ENCODE measurements at regions not wholly inside any gene's neighbourhood (a gene's known extent, or its start where the extent isn't known, plus 50 kb on each side); places are given as distances from the start of the nearest gene placed in this dataset.
"Not testable (repeated sequence)": the region's sequence is repeated elsewhere in the genome, so short reads cannot be mapped to it uniquely, and the experiment has no call there.

DNA sequence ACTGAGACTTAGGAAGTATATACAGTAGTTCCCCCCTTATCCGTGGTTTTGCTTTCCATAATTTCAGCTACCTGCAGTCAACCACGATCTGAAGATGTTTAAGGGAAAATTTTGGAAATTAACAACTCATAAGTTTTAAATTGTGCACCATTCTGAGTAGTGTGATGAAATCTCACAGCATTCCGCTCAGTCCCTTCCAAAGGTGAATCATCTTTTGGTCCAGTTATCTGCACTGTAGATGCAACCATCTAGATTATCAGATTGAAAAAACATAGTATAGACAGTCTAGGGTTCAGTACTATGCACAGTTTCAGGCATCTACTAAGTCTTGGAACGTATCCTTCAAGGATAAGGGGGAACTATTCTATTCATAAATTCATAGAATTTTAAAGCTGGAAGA, 109.0 kb downstream of the ANXA3 start:
- DNase-seq (ENCODE audit: low read depth in 2 of 3, low spot score in 1 of 3) = no peak

DNA sequence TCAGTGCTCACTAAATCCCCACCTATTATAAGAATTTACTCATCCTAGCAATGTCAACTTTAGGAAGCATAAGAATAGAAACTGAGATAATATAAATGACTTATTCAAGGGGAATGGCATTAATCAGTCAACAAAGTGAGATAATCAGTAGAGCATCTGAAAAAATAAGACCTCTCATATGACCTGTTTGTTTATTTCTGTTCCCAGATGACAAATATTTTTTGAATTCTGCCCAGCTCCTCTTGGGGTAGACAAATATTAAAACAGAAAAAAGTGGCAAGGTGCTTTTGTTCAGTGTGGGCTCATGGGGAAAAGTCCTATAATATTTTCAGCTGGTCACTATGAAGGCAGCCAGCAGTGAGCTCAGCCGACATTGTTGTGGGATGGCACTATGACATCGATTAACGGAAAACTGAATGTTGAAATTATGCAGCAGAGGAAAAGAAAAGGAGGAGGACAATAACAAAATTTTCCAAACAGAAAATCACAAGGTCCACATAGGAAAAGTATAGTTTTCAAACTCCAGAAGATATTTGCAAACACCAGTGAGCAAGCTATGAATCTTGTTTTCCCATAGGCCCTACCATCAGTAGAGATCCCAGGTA, 109.6 kb downstream of the ANXA3 start:
- no peak for DNase-seq (ENCODE audit: low read depth in 2 of 3, low spot score in 1 of 3)

DNA sequence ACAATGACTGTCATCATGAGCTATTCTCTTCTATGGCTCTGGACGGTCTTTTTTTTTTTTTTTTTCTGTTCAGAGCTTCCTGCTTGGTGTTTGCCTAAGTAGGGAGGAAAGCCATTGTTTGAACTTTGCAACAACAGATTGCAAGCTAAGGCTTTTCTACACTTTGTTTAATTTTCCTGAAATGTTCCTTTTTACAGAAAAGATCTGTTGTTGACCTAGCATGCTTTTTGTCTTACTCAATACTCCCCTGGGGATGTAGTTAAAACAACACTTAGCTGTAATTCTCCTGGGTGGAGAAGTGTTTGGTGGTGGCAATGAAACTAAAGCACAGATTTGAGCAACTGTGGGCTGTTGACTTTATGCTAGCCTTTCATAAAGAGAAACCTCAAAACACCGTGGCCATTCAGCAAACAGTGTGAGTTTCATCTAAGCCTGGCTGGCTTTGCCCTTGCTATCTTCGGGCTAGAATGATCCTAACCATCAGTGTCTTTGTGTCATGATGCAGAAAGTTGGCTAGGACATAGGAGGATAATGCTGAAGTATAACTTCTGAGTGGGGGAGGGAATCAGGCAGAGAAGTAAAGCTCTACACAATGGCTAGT, 110.5 kb downstream of the ANXA3 start:
- no peak for DNase-seq (ENCODE audit: low read depth in 2 of 3, low spot score in 1 of 3)

DNA sequence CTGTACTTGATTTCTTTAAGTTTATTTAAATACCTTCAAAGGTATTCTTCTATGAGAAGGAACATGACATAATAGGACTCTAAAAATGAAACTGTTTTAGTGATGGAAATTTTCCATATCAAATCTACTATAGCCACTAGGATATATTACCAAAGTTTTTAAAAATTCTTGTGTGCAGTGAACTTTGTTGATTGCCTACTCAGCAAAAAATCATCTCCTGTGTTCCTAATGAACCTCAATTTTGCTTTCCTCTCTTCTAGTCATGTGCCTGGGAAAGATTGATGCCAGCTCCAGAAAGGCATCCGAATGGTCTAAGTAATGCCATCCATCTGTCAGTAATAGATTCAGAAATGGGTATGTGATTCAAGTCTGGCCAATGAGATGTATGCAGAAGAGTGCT, 111.1 kb downstream of the ANXA3 start:
- no peak for DNase-seq (ENCODE audit: low read depth in 2 of 3, low spot score in 1 of 3)

DNA sequence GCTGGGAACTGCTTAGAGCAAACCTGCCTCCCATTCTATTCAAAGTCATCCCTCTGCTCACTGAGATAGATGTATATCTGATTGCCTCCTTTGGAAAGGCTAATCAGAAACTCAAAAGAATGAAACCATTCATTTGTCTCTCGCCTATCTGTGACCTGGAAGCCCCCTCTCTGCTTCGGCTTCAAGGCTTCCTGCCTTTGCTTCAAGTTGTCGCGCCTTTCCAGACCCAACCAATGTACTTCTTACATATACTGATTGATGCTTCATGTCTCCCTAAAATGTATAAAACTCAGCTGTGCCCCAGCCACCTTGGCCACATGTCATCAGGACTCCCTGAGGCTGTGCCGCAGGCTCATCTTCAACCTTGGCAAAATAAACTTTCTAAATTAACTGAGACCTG, 111.9 kb upstream of the BMP2K start:
- DNase-seq (ENCODE audit: low read depth in 2 of 3, low spot score in 1 of 3) = not testable (repeated sequence)

DNA sequence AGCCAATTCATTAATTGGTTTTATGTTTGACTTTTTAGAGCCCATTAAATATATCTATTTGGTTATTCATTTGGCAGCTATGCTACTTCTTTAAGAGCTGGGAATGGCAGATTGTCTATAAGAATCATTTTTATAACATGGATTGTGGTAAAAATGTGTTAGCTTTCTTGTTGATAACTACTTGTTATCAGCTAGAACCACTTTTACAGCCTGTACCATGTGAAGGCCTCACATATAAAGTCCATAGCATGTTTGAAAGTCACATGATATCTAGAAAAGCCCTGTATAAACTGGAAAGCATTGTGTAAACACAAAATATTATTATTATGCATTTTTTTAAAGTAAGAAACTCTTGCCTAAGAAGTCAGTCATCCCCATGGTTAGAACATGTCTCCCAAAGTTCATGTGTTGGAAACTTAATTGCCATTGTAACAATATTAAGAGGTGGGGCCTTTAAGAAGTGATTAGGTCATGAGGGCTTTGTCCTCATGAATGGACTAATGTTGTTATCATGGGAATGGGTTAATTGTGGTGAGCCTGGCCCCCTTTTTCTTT, 110.9 kb upstream of the BMP2K start:
- DNase-seq (ENCODE audit: low read depth in 2 of 3, low spot score in 1 of 3) = no peak

DNA sequence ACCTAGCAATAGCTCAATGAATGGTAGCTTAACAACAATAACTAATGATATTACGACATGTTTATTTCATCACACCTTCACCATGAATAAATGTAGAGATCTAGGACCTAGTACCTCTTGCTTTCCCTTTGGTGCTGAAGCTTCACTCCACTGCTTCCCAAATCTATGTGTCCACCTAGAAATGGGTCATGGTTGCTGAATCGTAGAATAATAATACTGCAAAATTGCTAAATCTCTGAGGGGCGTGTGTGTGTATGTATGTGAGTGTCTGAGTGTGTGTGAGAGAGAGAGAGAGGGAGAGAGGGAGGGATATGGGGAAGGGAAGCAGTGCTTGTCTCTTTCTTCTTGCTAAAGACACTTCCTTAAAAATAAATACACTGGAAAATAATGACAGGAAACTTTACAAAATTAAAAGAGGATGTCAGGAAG, 109.3 kb upstream of the BMP2K start:
- no peak for DNase-seq (ENCODE audit: low read depth in 2 of 3, low spot score in 1 of 3)

DNA sequence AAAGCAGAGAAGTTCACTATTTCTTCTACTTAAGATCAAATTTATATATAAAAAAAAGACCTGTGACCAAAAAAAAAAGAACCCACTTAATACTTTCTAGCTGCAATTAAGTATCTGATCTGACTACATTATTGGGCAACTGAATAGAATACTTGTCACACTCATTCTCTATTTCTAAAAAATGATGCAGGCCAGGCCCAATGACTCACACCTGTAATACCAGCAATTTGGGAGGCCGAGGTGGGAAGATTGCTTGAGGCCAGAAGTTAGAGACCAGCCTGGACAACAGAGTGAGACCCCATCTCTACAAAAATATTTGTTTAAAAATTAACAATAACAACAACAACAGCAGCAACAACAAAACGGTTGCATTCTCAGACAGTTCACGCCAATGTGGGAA, 108.8 kb upstream of the BMP2K start:
- no peak for DNase-seq (ENCODE audit: low read depth in 2 of 3, low spot score in 1 of 3)

DNA sequence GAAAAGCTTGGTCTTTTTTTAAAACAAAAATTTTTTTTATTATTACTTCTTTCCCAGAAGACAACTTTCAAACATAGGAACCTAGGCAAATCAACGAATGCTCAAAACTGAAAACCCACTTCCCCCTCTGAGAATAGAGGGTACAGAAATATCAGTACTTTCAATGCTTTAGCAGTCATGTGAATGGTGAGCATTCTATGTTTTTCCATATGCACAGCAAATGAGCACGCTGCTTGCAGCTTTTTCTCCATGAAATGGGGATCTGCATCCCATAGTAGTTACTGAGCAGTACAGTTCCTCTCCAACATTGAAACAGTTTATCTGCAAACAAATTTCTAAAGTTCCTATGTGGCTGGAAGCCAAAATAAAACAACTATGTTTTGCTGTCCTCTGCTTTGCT, 108.4 kb upstream of the BMP2K start:
- DNase-seq (ENCODE audit: low read depth in 2 of 3, low spot score in 1 of 3) = no peak

DNA sequence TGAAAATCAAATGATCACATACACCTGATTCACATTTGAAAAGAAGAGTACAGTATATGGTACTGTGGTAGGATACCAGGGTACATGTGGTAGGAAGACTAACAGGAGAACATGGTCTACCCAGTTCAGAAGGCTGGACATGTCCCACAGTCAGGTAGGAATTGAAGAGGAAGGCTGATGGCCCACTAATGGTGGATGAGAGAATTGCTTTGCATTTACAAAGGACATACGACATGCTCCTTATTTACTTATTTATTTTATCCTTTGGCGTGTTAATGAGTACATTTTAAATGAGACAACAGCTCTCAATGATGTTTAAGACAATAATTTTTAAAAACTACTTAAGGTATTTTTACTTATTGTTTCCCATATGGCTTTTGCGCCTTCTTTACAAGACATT, 106.7 kb upstream of the BMP2K start:
- no peak for DNase-seq (ENCODE audit: low read depth in 2 of 3, low spot score in 1 of 3)

DNA sequence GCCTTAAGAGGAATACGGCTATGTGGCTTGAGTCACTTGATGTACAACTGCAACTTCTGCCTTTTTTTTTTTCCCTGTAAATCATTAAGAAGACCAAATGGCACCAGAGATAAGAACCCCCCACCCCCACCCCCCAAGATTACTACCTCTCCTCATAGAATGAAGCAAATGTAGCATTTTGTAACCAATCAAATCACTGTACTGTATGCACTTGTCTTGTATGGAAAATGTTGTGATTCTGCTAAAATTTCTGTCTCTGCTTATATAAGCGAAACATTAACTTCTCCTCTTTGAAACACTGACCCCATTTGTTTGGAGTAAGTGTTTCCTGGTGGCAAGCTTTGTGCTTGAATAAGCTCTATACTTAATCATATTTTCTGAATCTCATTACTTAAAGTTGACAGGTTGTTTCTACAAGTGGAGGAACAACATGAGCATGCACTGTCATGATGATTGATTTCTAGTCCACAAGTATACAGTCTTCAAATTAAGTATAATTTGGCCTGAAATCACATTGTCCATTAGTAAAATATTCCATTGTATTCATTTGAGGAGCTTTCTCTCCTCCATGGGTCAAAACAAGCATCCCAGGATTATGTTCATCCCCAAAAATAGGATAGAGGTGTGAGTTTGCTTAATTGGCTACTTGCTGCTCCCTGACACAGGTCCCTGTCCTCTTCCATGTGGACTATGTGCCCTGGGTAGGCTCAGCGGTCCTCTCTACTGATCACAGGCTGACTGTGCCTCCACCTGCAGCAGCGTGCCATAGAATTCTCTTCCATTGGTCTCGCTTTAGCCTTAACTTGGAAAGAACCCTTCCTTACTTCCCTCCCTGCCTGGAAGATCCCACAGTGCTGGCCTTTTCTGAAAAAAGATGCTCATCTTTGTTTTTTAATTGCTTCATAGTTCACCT, 104.0 kb upstream of the BMP2K start:
- DNase-seq (ENCODE audit: low read depth in 2 of 3, low spot score in 1 of 3) = no peak

DNA sequence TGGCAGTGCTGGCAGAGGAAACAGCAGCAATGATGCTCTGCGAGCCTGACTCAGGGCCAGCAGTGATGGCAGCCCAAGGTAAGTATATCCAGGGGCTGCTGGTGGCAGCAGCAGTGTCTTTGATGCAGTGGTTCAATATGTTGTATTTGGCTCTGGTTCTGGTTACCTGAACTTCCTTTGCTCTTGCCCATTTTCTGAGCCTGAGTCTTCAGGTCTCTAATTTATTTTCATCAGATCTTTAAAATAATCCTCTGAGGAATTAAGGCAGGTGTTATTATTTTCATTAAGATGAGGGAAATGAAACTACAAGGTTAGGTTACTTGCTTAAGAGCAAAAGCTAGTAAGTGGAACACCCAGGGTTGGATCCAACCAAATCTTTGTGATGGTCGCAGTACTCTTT, 102.8 kb upstream of the BMP2K start:
- no peak for DNase-seq (ENCODE audit: low read depth in 2 of 3, low spot score in 1 of 3)

DNA sequence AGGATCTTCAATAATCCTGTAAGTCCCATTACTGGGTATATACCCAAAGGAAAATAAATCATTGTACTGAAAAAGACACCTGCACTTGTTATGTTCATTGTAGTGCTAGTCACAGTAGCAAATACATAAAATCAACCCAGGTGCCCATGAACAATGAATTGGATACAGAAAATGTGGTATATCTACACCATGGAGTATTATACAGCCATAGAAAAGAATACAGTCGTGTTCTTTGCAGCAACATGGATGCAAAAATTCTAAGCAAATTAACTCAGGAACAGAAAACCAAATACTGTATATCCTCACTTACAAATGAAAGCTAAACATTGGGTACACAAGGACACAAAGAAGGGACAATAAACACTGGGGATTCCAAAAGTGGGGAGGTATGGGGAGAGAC, 100.8 kb upstream of the BMP2K start:
- no peak for DNase-seq (ENCODE audit: low read depth in 2 of 3, low spot score in 1 of 3)

DNA sequence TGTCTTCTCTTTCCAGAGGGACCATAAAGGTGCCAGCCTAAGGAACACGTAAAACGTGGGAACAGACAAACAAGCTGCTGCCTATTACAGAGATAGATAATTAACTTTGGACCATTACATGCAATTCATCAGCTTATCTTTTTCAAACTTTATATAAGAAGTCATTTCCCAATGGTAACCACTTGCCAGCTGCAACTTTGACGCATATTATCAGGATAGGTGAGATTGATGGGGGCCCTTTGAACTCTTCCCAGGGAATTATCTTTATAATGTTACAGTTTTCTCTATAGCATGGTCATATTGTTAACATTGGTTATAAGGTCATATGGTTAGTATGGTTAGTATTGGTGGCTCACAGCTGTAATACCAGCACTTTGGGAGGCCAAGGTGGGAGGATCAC, 94.1 kb upstream of the BMP2K start:
- DNase-seq (ENCODE audit: low read depth in 2 of 3, low spot score in 1 of 3) = no peak

DNA sequence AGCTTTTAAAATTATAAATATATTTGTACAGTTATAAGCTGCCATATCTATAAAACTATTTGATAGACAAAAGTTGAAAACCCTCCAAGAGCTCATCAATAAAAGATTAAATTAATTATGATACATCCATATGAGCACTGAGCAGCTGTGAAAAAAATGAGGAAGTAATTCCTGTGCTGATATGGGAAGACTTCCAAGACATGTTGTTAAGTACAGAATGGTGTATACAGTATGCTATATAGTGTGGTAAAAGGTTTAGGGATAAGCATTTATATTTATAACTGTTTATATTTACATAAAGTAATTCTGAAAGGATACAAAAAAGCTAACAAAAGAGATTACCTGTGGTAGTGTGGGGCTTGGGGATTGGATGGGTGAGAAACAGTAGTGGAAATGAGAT, 92.8 kb upstream of the BMP2K start:
- no peak for DNase-seq (ENCODE audit: low read depth in 2 of 3, low spot score in 1 of 3)

DNA sequence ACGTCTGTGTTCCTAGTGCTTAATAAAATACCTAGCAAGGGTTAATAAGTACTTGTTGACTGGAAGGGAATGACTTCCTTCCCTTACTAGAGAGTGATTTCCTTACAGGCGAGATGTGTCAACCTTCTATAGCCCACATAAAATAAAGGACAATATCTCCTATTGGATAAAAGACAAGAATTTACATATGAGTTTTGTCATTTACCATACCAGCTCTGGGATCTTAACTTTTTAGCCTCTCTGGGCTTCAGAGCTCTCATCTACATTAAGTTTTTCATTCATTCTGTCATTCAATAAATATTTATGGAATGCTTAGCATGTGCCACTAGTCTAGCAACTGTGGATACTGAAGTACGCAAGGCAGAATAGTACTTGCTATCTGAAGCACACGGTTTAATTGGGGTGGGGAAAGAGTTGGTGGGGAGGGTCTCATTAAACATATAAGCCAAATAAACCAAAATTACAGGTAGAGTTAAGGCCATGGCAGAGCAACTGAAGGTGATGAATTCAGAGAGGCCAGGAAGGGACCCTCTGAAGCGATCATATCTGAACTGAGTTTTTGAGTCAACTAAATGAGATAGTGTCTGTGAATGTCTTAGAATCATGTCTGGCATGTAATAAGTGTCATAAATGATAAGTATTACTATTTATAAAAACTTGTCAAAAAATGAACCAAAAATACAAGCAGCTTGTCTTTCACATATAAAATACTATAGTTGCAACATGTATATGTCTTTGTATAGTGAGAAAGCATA, 91.6 kb upstream of the BMP2K start:
- no peak for DNase-seq (ENCODE audit: low read depth in 2 of 3, low spot score in 1 of 3)

DNA sequence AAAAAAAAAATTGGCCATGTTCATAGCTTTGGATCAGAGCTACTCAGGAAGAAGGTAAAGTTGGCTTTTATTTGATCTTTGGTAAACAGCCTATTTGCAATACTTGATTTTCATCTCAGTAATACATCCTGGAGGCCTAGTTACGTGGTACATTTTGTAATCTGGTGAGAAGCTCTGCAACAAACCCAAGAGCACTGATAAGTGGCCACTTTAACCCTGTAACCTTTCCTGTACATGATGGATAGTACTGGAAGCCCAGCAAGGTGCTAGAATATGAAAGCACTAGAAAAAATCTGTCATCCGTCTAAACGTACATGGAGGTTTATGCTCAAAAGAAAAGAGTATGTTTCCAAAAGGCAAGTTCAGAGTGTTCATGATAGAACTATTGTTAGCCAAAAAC, 88.3 kb upstream of the BMP2K start:
- no peak for DNase-seq (ENCODE audit: low read depth in 2 of 3, low spot score in 1 of 3)

DNA sequence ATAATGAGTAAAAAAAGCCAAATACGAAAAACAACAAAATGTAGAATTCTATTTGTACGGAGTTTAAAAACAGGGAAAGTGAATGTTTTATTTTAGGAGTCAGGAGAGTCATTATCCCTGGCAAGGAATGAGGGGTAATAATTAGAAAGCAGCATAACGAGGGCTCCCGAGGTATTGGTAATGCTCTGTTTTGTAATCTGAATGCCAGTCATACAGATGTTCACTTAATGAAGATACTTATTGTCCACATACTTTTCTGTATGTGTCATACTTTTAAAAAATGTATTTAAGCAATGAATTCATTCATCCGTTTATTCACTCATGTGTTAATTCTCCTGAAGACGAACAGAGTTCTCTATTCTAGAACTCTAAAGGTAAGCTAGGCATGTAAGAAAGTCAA, 87.8 kb upstream of the BMP2K start:
- DNase-seq (ENCODE audit: low read depth in 2 of 3, low spot score in 1 of 3) = no peak

DNA sequence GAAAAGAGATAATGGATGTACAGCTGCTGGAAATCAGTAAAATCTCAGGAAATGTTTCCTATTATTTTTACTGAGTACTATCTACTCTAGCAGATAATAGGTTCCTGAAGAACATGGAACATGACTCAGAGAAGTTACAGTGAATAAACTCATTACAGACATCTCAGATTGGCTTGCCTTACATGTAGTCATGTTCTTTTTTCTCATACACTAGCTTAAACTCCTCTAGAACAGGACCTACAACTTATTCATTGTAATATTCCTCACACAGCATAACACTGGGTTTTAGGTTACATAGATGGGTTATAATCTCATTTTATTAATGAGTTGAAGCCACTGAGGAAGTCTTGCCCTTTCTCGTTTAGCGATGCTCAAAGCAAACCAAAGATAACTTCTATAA, 86.9 kb upstream of the BMP2K start:
- no peak for DNase-seq (ENCODE audit: low read depth in 2 of 3, low spot score in 1 of 3)

DNA sequence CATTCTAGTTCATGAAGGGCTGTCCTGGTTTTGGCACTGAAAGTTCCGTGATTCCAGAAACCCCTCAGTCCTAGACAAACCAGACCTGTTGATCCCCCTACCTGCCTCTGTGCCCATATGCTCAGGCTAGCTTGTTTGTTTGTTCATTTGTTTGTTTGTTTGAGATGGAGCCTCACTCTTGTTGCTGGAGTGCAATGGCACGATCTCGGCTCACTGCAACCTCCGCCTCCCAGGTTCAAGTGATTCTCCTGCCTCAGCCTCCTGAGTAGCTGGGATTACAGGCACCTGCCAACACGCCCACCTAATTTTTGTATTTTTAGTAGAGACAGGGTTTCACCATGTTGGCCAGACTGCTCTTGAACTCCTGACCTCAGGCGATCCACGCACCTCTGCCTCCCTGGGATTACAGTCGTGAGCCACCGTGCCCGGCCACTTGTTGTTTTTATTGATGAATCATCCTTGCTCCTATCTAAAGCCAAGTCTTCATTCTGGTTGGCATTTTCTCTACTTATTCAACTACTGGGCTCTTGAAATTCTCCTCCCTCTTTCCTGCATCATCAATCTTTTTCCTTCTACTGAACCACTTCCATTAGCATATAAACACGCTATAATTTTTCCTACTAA, 86.3 kb upstream of the BMP2K start:
- no peak for DNase-seq (ENCODE audit: low read depth in 2 of 3, low spot score in 1 of 3)

DNA sequence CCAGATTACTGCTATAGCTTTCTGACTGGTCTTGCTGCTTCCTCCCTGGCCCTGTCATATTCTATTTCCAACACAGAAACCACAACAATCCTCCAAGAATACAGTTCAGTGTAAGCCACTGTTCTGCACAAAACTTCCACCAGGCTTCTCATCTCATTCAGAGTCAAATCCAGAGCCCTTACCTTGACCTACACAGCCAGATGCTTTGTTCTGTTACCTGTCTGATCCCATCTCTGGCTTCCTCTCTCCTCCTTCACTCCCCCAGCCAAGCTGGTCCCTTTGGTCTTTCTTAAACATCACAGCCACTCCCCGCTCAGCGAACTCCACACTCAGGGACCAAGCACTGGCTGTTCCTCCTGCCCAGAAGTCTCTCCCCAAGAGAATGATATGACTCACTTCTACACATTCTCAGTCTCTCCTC, 84.8 kb upstream of the BMP2K start:
- DNase-seq (ENCODE audit: low read depth in 2 of 3, low spot score in 1 of 3) = no peak
